SK-N-SH (cell line): ENCODE measurements at regions not wholly inside any gene's neighbourhood (a gene's known extent, or its start where the extent isn't known, plus 50 kb on each side); places are given as distances from the start of the nearest gene placed in this dataset.

Experiments used
- CTCF ChIA-PET: fragments of 300-600, 350-600 bp; formaldehyde crosslinking; extraction: SDS; loops from one replicate; lab custom pipeline; 2021; lab: Yijun Ruan, JAX
- POLR2A ChIA-PET: fragments of 350-600 bp; sonication (Branson Sonifier 250); formaldehyde crosslinking; extraction: SDS; loops from one replicate; lab custom pipeline; 2020; ENCODE audit warnings: antibody characterized with exemption, inconsistent platforms; lab: Yijun Ruan, JAX
- DNase-seq: peaks from one replicate; pipeline ENCODE4 v3.0.0; 2012
- H2AFZ ChIP-seq: fragments of 200-600 bp; sonication (generic); 2 replicates; pipeline ENCODE4 v1.8.1; 2016; ENCODE audit warnings: antibody characterized with exemption, mild to moderate bottlenecking, low read depth
- H3F3A ChIP-seq: fragments of 200-600 bp; sonication (generic); replicated peaks from 2 replicates; pipeline ENCODE3; 2016; ENCODE audit warnings: antibody characterized with exemption, mild to moderate bottlenecking; ENCODE audit not compliant: insufficient read depth
- H3K27ac ChIP-seq, 2 experiments: fragments of 200-500 bp in 1 of 2; fragments of 200-600 bp in 1 of 2; sonication (Bioruptor generic) in 1 of 2; sonication (generic), shearing (Covaris generic) in 1 of 2; 2 replicates each; pipeline versions ENCODE4 v1.5.1 to v1.6.1; 2014 to 2016; ENCODE audit warnings: low read depth in 2 of 2, inconsistent platforms in 1 of 2, low read length in 1 of 2, mild to moderate bottlenecking in 1 of 2, mixed read lengths in 1 of 2
- H3K27me3 ChIP-seq: fragments of 200-600 bp; sonication (generic), shearing (Covaris generic); 2 replicates; pipeline ENCODE4 v1.6.1; 2016; ENCODE audit warnings: mixed run types; ENCODE audit not compliant: insufficient read depth
- H3K36me3 ChIP-seq, 2 experiments: fragments of 200-500 bp in 1 of 2; fragments of 200-600 bp in 1 of 2; sonication (Bioruptor generic) in 1 of 2; sonication (generic) in 1 of 2; replicated peaks in 1 of 2; 2 replicates each; pipeline versions ENCODE3 to v1.5.1; 2014 to 2016; ENCODE audit warnings: low read length in 1 of 2, mild to moderate bottlenecking in 1 of 2; ENCODE audit not compliant: insufficient read depth in 2 of 2, control insufficient read depth in 1 of 2
- H3K4me1 ChIP-seq, 2 experiments: fragments of 200-500 bp in 1 of 2; fragments of 200-600 bp in 1 of 2; sonication (Bioruptor generic) in 1 of 2; sonication (generic), shearing (Covaris generic) in 1 of 2; 2 replicates each; pipeline versions ENCODE4 v1.5.1 to v1.6.1; 2014 to 2016; ENCODE audit warnings: low read depth in 1 of 2, low read length in 1 of 2, mixed run types in 1 of 2; ENCODE audit not compliant: insufficient read depth in 2 of 2, control insufficient read depth in 1 of 2
- H3K4me2 ChIP-seq: fragments of 200-600 bp; sonication (generic), shearing (Covaris generic); 2 replicates; pipeline ENCODE4 v1.6.1; 2017; ENCODE audit warnings: mixed run types
- H3K4me3 ChIP-seq, 2 experiments: fragments of 200-500 bp in 1 of 2; fragments of 200-600 bp in 1 of 2; sonication (Bioruptor generic) in 1 of 2; sonication (generic), shearing (Covaris generic) in 1 of 2; 2 replicates each; pipeline versions ENCODE4 v1.5.1 to v1.8.1; 2014 to 2016; ENCODE audit warnings: low read depth in 2 of 2, inconsistent platforms in 1 of 2, low read length in 1 of 2, mild to moderate bottlenecking in 1 of 2, mixed read lengths in 1 of 2, moderate library complexity in 1 of 2
- H3K79me2 ChIP-seq: fragments of 200-600 bp; sonication (generic); 2 replicates; pipeline ENCODE4 v1.8.1; 2017; ENCODE audit warnings: mild to moderate bottlenecking; ENCODE audit not compliant: insufficient read depth
- H3K9ac ChIP-seq: fragments of 200-600 bp; sonication (generic); 2 replicates; pipeline ENCODE4 v1.6.1; 2017; ENCODE audit warnings: mixed run types
- H3K9me2 ChIP-seq: fragments of 200-600 bp; sonication (generic); 2 replicates; pipeline ENCODE4 v1.6.1; 2017; ENCODE audit warnings: mixed run types
- H3K9me3 ChIP-seq: fragments of 200-600 bp; sonication (generic); 2 replicates; pipeline ENCODE4 v1.6.1; 2017; ENCODE audit warnings: mixed run types, mild to moderate bottlenecking, moderate library complexity
- H4K20me1 ChIP-seq: fragments of 200-600 bp; sonication (generic); 2 replicates; pipeline ENCODE4 v1.6.1; 2017; ENCODE audit warnings: mild to moderate bottlenecking, mixed run types; ENCODE audit not compliant: insufficient read depth
- CTCF ChIP-seq: fragments of 200-600 bp; sonication (generic); IDR thresholded peaks from 2 replicates; pipeline ENCODE4 v1.6.1; 2017; ENCODE audit warnings: antibody characterized with exemption, mild to moderate bottlenecking, moderate library complexity
- EZH2phosphoT487 ChIP-seq: fragments of 200-600 bp; sonication (generic); IDR thresholded peaks from 2 replicates; pipeline ENCODE4 v1.6.1; 2017; ENCODE audit warnings: low read depth, mixed run types, mild to moderate bottlenecking, antibody characterized with exemption, moderate library complexity, borderline replicate concordance
- FOSL2 ChIP-seq: IDR thresholded peaks from 2 replicates; pipeline ENCODE4 v1.4.0; 2012; ENCODE audit warnings: low read depth, mild to moderate bottlenecking, moderate library complexity, borderline replicate concordance
- IRF3 ChIP-seq: fragments of 150-350 bp; IDR thresholded peaks from 2 replicates; pipeline ENCODE4 v1.6.1; 2016; ENCODE audit warnings: mild to moderate bottlenecking, low read depth, low read length
- JUND ChIP-seq: IDR thresholded peaks from 2 replicates; pipeline ENCODE4 v1.4.0; 2012
- MAX ChIP-seq: IDR thresholded peaks from 2 replicates; pipeline ENCODE4 v1.4.0; 2012; ENCODE audit warnings: low read depth
- MEF2A ChIP-seq: IDR thresholded peaks from 2 replicates; pipeline ENCODE4 v1.4.0; 2012; ENCODE audit warnings: low read depth, borderline replicate concordance
- MXI1 ChIP-seq: IDR thresholded peaks from 2 replicates; pipeline ENCODE4 v1.6.1; 2012; ENCODE audit warnings: mild to moderate bottlenecking, low read depth, low read length, improper control_type of control experiment
- NFIC ChIP-seq: IDR thresholded peaks from 2 replicates; pipeline ENCODE4 v1.4.0; 2012; ENCODE audit warnings: borderline replicate concordance
- PBX3 ChIP-seq: IDR thresholded peaks from 2 replicates; pipeline ENCODE4; 2012
- RAD21 ChIP-seq: IDR thresholded peaks from 2 replicates; pipeline ENCODE4 v1.6.1; 2012; ENCODE audit warnings: mild to moderate bottlenecking, low read length
- RFX5 ChIP-seq: IDR thresholded peaks from 2 replicates; pipeline ENCODE4 v1.6.1; 2012; ENCODE audit warnings: mild to moderate bottlenecking, improper control_type of control experiment, low read length
- RXRA ChIP-seq: IDR thresholded peaks from 2 replicates; pipeline ENCODE4 v1.4.0; 2012; ENCODE audit warnings: low read depth, mild to moderate bottlenecking, borderline replicate concordance
- SIN3A ChIP-seq: IDR thresholded peaks from 2 replicates; pipeline ENCODE4 v1.6.1; 2012; ENCODE audit warnings: low read depth, mild to moderate bottlenecking, low read length, moderate library complexity, borderline replicate concordance
- SMC3 ChIP-seq: IDR thresholded peaks from 2 replicates; pipeline ENCODE4 v1.6.1; 2012; ENCODE audit warnings: low read depth, low read length, improper control_type of control experiment
- TCF12 ChIP-seq: IDR thresholded peaks from 2 replicates; pipeline ENCODE4 v1.4.0; 2012
- USF1 ChIP-seq: IDR thresholded peaks from 2 replicates; pipeline ENCODE4 v1.4.0; 2012; ENCODE audit warnings: low read depth, borderline replicate concordance
- USF2 ChIP-seq: fragments of 150-350 bp; IDR thresholded peaks from 2 replicates; pipeline ENCODE4 v1.6.1; 2017; ENCODE audit warnings: antibody characterized with exemption, low read length, low read depth, borderline replicate concordance
- ZBTB33 ChIP-seq: IDR thresholded peaks from 2 replicates; pipeline ENCODE4 v1.4.0; 2012; ENCODE audit warnings: low read depth, borderline replicate concordance
- WGBS: methylation state at CpG from one replicate; pipeline ENCODE4 v1.1.6; 2017; ENCODE audit warnings: low lambda C conversion rate; 5-methylcytosine and 5-hydroxymethylcytosine counted together

GRCh38 chr5:167011196-167011595 lies 1280.2 kb upstream of the WWC1 start:
- Histone ChIP-seq H3K4me3 (no peak overlapping the region), H3K36me3 (no peaks in the 10 kb centered on the region), H2AFZ (no peak overlapping the region), H3K9me3 (no peaks in the 10 kb centered on the region), H3K9ac (no peak overlapping the region), H3K27me3 (no peaks in the 10 kb centered on the region), H4K20me1 (no peaks in the 10 kb centered on the region), H3K9me2 (no peaks in the 10 kb centered on the region), H3K79me2 (no peaks in the 10 kb centered on the region), H3K27ac (no peak overlapping the region), H3K4me2 (no peak overlapping the region), H3F3A (no peaks in the 10 kb centered on the region), H3K4me1 (no peaks in the 10 kb centered on the region; a peak in 1 of 4 replicates)
- ChIA-PET POLR2A (no interaction called here), CTCF (no interaction called here)
- no peak for DNase-seq
- 28% methylated on average over 2 of the region's 2 CpGs for WGBS
- TF ChIP-seq USF2 (no peak), PBX3 (no peak), RAD21 (no peak), IRF3 (no peak), SIN3A (no peak), EZH2phosphoT487 (no peak), RXRA (no peak), RFX5 (no peak), TCF12 (no peak), MEF2A (no peak), USF1 (no peak), FOSL2 (no peak), NFIC (no peak), MXI1 (no peak), JUND (no peak), MAX (no peak), SMC3 (no peak), CTCF (no peak), ZBTB33 (no peak)
